Panc1 (cell line): ENCODE measurements at regions not wholly inside any gene's neighbourhood (a gene's known extent, or its start where the extent isn't known, plus 50 kb on each side); places are given as distances from the start of the nearest gene placed in this dataset.

ENCODE experiments used
- ATAC-seq: fragments of 200-7000 bp; cut with Tn5 transposase; 2 replicates; pipeline ENCODE4 v1.9.1; 2020; ENCODE audit warnings: mild to moderate bottlenecking, moderate library complexity
- BruUV-seq: library from RNA; stranded (reverse); fragments of 400-500 nt; replicated peaks from 2 replicates; lab custom pipeline; 2021; lab: Mats Ljungman, UMichigan
- CTCF ChIA-PET: fragments of 300-600 bp; sonication (Branson Sonifier 250); formaldehyde crosslinking; loops from one replicate; lab custom pipeline; 2022; ENCODE audit warnings: antibody characterized with exemption; lab: Charles Lee
- POLR2A ChIA-PET: fragments of 300-600 bp; sonication (Branson Sonifier 250); formaldehyde crosslinking; loops from one replicate; lab custom pipeline; 2022; ENCODE audit warnings: antibody characterized with exemption; lab: Charles Lee
- DNase-seq: peaks from one replicate; pipeline ENCODE4 v3.0.0-alpha.2; 2010; ENCODE audit warnings: low read depth, low spot score
- H3K27ac ChIP-seq: 2 replicates; pipeline ENCODE4 v1.5.1; 2011; ENCODE audit warnings: mild to moderate bottlenecking, low read length, inconsistent platforms
- H3K27me3 ChIP-seq: fragments of 200-500 bp; sonication (Bioruptor generic); 2 replicates; pipeline ENCODE4 v1.6.0; 2014; ENCODE audit warnings: low read length, inconsistent platforms; ENCODE audit not compliant: control insufficient read depth, insufficient read depth
- H3K36me3 ChIP-seq: fragments of 200-500 bp; sonication (Bioruptor generic); 2 replicates; pipeline ENCODE4 v1.5.1; 2014; ENCODE audit warnings: inconsistent platforms, mild to moderate bottlenecking, low read length, moderate library complexity; ENCODE audit not compliant: control insufficient read depth, insufficient read depth
- H3K4me1 ChIP-seq: 2 replicates; pipeline ENCODE4 v1.5.1; 2011; ENCODE audit warnings: inconsistent platforms, mild to moderate bottlenecking, low read length, moderate library complexity; ENCODE audit not compliant: control insufficient read depth, insufficient read depth
- H3K4me3 ChIP-seq, 2 experiments: 2 replicates each; pipeline ENCODE4 v1.5.1; 2011 to 2012; ENCODE audit warnings: low read depth in 2 of 2, low read length in 2 of 2, mild to moderate bottlenecking in 2 of 2, inconsistent platforms in 1 of 2, moderate library complexity in 1 of 2
- H3K9me3 ChIP-seq: fragments of 200-500 bp; sonication (Bioruptor generic); 2 replicates; pipeline ENCODE4 v1.5.1; 2014; ENCODE audit warnings: low read depth, mild to moderate bottlenecking, inconsistent platforms, low read length, moderate library complexity; ENCODE audit not compliant: control insufficient read depth, insufficient read depth
- POLR2AphosphoS5 ChIP-seq: IDR thresholded peaks from 2 replicates; pipeline ENCODE4 v1.6.1; 2012; ENCODE audit warnings: mild to moderate bottlenecking, low read depth, low read length, moderate library complexity
- SIN3A ChIP-seq: IDR thresholded peaks from 2 replicates; pipeline ENCODE4 v1.6.1; 2012; ENCODE audit warnings: low read depth, mild to moderate bottlenecking, low read length, moderate library complexity, borderline replicate concordance; ENCODE audit not compliant: insufficient read depth
- TCF7L2 ChIP-seq: IDR thresholded peaks from 2 replicates; pipeline ENCODE4 v1.6.1; 2011; ENCODE audit warnings: mild to moderate bottlenecking, low read depth, low read length, inconsistent platforms
- in situ Hi-C: cut with HindIII; loops from 2 replicates; pipeline ENCODE4 v1.10.0; 2016; ENCODE audit warnings: low sequenced_read_pairs, low pct_unique_long_range_greater_than_20kb
- intact Hi-C: fragments of 100-400 bp; cut with micrococcal nuclease; formaldehyde crosslinking; loops from one replicate; pipeline ENCODE4 v1.10.0; 2022; ENCODE audit not compliant: unreplicated experiment
- TF ChIP-seq, protein P1 (sequence below), 2 experiments: IDR thresholded peaks; 2 replicates each; pipeline ENCODE4 v1.6.1; 2011 to 2012; ENCODE audit warnings: low read depth in 2 of 2, control low read depth in 1 of 2, low read length in 1 of 2, mild to moderate bottlenecking in 1 of 2, moderate library complexity in 1 of 2; ENCODE audit not compliant: insufficient read depth in 1 of 2
- TF ChIP-seq, protein P2 (sequence below): fragments of 450-650 bp; IDR thresholded peaks from 2 replicates; pipeline ENCODE4 v1.5.1; 2017; ENCODE audit warnings: mild to moderate bottlenecking

DNA sequence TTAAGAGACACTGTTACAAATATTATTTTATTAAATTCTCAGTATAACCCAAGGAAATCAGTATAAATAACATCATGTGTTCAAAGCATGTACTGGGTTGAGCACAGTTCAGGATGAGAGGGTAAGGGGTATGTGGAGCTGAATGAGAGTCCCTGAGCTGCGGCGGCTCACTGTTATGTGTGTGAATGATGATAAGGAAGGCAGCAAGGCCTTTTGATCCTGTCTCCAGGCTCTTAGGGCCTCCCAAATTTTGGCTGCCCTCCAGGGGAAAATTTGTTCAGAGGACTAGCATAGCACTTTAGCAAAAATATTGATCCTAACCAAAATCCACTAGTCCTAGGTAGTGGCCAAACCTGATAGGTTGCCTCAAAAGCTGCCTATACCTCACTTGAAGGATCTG lies 86.1 kb upstream of the SPON1 start:
- POLR2A ChIA-PET = interaction anchor here (0.6 kb wide), 1 partner anchor 152 kb away, joined by 11 read pairs; no protein-coding TSS in a partner anchor

DNA sequence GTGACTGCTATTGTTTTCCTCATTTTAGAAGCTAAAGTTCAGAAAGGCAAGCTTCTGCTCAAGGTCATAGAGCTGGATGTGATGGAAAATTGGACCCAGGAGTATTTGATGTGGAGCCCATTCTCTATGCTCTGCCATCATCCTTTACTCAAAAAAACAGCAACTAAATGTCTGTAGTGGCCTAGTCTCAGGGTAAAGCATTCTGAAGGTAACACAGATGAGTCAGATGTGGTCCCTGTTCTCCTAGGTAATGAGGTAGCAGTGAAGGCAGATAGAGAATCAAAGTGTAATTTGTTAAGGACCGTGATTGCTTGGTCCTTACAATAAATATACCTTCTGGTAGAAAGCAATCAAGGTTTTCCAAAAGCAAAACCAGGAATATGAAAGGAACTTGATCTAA lies 84.4 kb upstream of the SPON1 start:
- no TSS peak for BruUV-seq
- ChIA-PET POLR2A (no interaction called here), CTCF (no interaction called here)
- ATAC-seq = no peak
- H3K36me3 ChIP-seq = no peaks in the 10 kb centered on the region
- no peak overlapping the region for H3K4me3 ChIP-seq
- intact Hi-C loops (no loop called here), in situ Hi-C loops (no loop called here)
- H3K27ac ChIP-seq = no peak overlapping the region
- H3K4me1 ChIP-seq = no peaks in the 10 kb centered on the region; the same call in 1 of the 2 replicates
- DNase-seq = no peak
- TF ChIP-seq, protein P1, sequence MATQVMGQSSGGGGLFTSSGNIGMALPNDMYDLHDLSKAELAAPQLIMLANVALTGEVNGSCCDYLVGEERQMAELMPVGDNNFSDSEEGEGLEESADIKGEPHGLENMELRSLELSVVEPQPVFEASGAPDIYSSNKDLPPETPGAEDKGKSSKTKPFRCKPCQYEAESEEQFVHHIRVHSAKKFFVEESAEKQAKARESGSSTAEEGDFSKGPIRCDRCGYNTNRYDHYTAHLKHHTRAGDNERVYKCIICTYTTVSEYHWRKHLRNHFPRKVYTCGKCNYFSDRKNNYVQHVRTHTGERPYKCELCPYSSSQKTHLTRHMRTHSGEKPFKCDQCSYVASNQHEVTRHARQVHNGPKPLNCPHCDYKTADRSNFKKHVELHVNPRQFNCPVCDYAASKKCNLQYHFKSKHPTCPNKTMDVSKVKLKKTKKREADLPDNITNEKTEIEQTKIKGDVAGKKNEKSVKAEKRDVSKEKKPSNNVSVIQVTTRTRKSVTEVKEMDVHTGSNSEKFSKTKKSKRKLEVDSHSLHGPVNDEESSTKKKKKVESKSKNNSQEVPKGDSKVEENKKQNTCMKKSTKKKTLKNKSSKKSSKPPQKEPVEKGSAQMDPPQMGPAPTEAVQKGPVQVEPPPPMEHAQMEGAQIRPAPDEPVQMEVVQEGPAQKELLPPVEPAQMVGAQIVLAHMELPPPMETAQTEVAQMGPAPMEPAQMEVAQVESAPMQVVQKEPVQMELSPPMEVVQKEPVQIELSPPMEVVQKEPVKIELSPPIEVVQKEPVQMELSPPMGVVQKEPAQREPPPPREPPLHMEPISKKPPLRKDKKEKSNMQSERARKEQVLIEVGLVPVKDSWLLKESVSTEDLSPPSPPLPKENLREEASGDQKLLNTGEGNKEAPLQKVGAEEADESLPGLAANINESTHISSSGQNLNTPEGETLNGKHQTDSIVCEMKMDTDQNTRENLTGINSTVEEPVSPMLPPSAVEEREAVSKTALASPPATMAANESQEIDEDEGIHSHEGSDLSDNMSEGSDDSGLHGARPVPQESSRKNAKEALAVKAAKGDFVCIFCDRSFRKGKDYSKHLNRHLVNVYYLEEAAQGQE (IDR thresholded peaks at IDR 0.05; ENCODE audit: insufficient read depth in 1 of 2, low read depth in 2 of 2, low read length in 1 of 2) = no peak
- TF ChIP-seq SIN3A (no peak), TCF7L2 (no peak), POLR2AphosphoS5 (no peak)
- TF ChIP-seq, protein P2, sequence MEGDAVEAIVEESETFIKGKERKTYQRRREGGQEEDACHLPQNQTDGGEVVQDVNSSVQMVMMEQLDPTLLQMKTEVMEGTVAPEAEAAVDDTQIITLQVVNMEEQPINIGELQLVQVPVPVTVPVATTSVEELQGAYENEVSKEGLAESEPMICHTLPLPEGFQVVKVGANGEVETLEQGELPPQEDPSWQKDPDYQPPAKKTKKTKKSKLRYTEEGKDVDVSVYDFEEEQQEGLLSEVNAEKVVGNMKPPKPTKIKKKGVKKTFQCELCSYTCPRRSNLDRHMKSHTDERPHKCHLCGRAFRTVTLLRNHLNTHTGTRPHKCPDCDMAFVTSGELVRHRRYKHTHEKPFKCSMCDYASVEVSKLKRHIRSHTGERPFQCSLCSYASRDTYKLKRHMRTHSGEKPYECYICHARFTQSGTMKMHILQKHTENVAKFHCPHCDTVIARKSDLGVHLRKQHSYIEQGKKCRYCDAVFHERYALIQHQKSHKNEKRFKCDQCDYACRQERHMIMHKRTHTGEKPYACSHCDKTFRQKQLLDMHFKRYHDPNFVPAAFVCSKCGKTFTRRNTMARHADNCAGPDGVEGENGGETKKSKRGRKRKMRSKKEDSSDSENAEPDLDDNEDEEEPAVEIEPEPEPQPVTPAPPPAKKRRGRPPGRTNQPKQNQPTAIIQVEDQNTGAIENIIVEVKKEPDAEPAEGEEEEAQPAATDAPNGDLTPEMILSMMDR = no peak
- no peaks in the 10 kb centered on the region for H3K9me3 ChIP-seq
- no peaks in the 10 kb centered on the region for H3K27me3 ChIP-seq

More for the DNA sequence above, 86.1 kb upstream of the SPON1 start:
- CTCF ChIA-PET = no interaction called here
- BruUV-seq = no TSS peak
- TF ChIP-seq, protein P2 = no peak
- TF ChIP-seq, protein P1 (IDR thresholded peaks at IDR 0.05; ENCODE audit: insufficient read depth in 1 of 2, low read depth in 2 of 2, low read length in 1 of 2) = no peak
- TF ChIP-seq POLR2AphosphoS5 (no peak), TCF7L2 (no peak), SIN3A (no peak)
- no peaks in the 10 kb centered on the region for H3K27me3 ChIP-seq
- no peaks in the 10 kb centered on the region; the same call in 1 of the 2 replicates for H3K4me1 ChIP-seq
- H3K4me3 ChIP-seq = no peak overlapping the region
- H3K36me3 ChIP-seq = no peaks in the 10 kb centered on the region
- DNase-seq (no peak), ATAC-seq (no peak)
- intact Hi-C loops = no loop called here
- H3K9me3 ChIP-seq = no peaks in the 10 kb centered on the region
- H3K27ac ChIP-seq = no peak overlapping the region
- in situ Hi-C loops = no loop called here
